ENCODE measurements at regions not wholly inside any gene's neighbourhood (a gene's known extent, or its start where the extent isn't known, plus 50 kb on each side); places are given as distances from the start of the nearest gene placed in this dataset.

DNA sequence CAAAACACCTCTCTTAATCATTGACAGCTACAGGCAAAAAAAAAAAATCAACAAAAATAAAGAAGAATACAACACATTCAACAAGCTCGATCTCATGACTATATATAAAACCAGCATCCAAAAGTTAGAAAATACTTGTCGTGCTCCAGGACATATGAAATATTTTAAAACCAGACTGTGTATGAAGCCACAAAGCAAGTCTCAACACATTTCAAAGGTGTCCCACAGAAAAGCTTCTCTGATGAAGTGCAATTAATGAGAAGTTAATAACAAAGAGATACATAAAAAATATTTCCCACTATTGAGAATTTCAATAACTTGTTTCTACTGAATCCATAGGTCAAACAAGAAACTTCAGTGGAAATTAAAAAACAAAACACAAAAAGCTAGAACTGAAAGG lies 178.7 kb downstream of the PLK2 start:
- no peak for TF ChIP-seq CTCF (IDR thresholded peaks at IDR 0.05 in 4 of 5, conservative IDR thresholded peaks at IDR 0.05 in 1 of 5)
- TF ChIP-seq POLR2A (IDR thresholded peaks at IDR 0.05), result no peak
